MCF 10A (cell line): ENCODE measurements at regions not wholly inside any gene's neighbourhood (a gene's known extent, or its start where the extent isn't known, plus 50 kb on each side); places are given as distances from the start of the nearest gene placed in this dataset.
A peak's percentile ranks its signal among the peaks of the same experiment; 100 is the strongest.
"Not testable (repeated sequence)": the region's sequence is repeated elsewhere in the genome, so short reads cannot be mapped to it uniquely, and the experiment has no call there.

ENCODE experiments used
- BruUV-seq: library from RNA; stranded (reverse); fragments of 400-500 nt; replicated peaks from 2 replicates; lab custom pipeline; 2021; lab: Mats Ljungman, UMichigan
- CTCF ChIA-PET: fragments of 300-600 bp; sonication (Branson Sonifier 250); formaldehyde crosslinking; extraction: SDS; loops from one replicate; lab custom pipeline; 2021; ENCODE audit warnings: antibody characterized with exemption, inconsistent platforms; lab: Yijun Ruan, JAX
- POLR2A ChIA-PET: fragments of 300-600, 350-650 bp; sonication (Branson Sonifier 250); formaldehyde crosslinking; extraction: SDS; loops from one replicate; lab custom pipeline; 2020; ENCODE audit warnings: antibody characterized with exemption, inconsistent platforms; lab: Yijun Ruan, JAX
- DNase-seq: peaks from one replicate; pipeline ENCODE4 v3.0.0-alpha.2; 2018; ENCODE audit not compliant: unreplicated experiment
- H3K27ac Mint-ChIP-seq: one replicate; pipeline ENCODE4 v1.8.0; 2022; ENCODE audit warnings: mild to moderate bottlenecking, low read depth, mixed read lengths; ENCODE audit not compliant: unreplicated experiment
- H3K27me3 Mint-ChIP-seq: one replicate; pipeline ENCODE4 v1.8.0; 2022; ENCODE audit warnings: mixed read lengths; ENCODE audit not compliant: insufficient read depth, unreplicated experiment
- H3K36me3 Mint-ChIP-seq: one replicate; pipeline ENCODE4 v1.8.0; 2022; ENCODE audit warnings: mild to moderate bottlenecking, moderate library complexity, mixed read lengths; ENCODE audit not compliant: insufficient read depth, unreplicated experiment
- H3K4me1 Mint-ChIP-seq: one replicate; pipeline ENCODE4 v1.8.0; 2022; ENCODE audit warnings: mixed read lengths; ENCODE audit not compliant: insufficient read depth, unreplicated experiment
- H3K4me3 Mint-ChIP-seq: one replicate; pipeline ENCODE4 v1.8.0; 2022; ENCODE audit warnings: mild to moderate bottlenecking, moderate library complexity, mixed read lengths; ENCODE audit not compliant: unreplicated experiment
- H3K9me3 Mint-ChIP-seq: one replicate; pipeline ENCODE4 v1.8.0; 2022; ENCODE audit warnings: mixed read lengths; ENCODE audit not compliant: unreplicated experiment
- CTCF ChIP-seq: fragments of 200-600 bp; IDR thresholded peaks from one replicate; pipeline ENCODE4 v1.8.0; 2022; ENCODE audit warnings: antibody characterized with exemption, mild to moderate bottlenecking; ENCODE audit not compliant: unreplicated experiment
- intact Hi-C: fragments of 100-400 bp; cut with micrococcal nuclease; formaldehyde crosslinking; loops from 2 replicates; pipeline ENCODE4 v1.14.1; 2022

- no peak for DNase-seq
- no TSS peak for BruUV-seq
- no peak for TF ChIP-seq CTCF
- H3K4me1 Mint-ChIP-seq = no peaks in the 10 kb centered on the region
- no peaks in the 10 kb centered on the region for H3K27me3 Mint-ChIP-seq
- no peak overlapping the region for H3K27ac Mint-ChIP-seq
- H3K36me3 Mint-ChIP-seq = peaks cover 76% of the 10 kb centered on the region
- no peaks in the 10 kb centered on the region for H3K9me3 Mint-ChIP-seq
- ChIA-PET CTCF (interaction anchor here (0.6 kb wide), 1 partner anchor 13 kb away, joined by 3 read pairs; no protein-coding TSS in a partner anchor), POLR2A (no interaction called here)
- H3K4me3 Mint-ChIP-seq = no peak overlapping the region
- intact Hi-C loops = loop anchor here (10.0 kb wide), 1 partner anchor 64 kb away; no protein-coding TSS in a partner anchor
Measured at GRCh38 chr9:92208693-92209524, 84.6 kb downstream of the IARS1 start.

GRCh38 chr9:92206488-92206887, 87.0 kb downstream of the IARS1 start:
- CTCF ChIA-PET = interaction anchor here (0.6 to 3.6 kb wide), 2 partner anchors 67 to 70 kb away, joined by 3 to 28 read pairs; no protein-coding TSS in a partner anchor
- no peak overlapping the region for H3K27ac Mint-ChIP-seq
- no peak overlapping the region for H3K4me3 Mint-ChIP-seq
- DNase-seq = peak; percentile 24
- POLR2A ChIA-PET = interaction anchor here (0.6 to 0.8 kb wide), 3 partner anchors 10 to 63 kb away, joined by 3 read pairs; no protein-coding TSS in a partner anchor
- H3K27me3 Mint-ChIP-seq = no peaks in the 10 kb centered on the region
- H3K36me3 Mint-ChIP-seq = peaks cover 53% of the 10 kb centered on the region
- intact Hi-C loops = loop anchor here (10.0 kb wide), 1 partner anchor 62 kb away; no protein-coding TSS in a partner anchor
- no peaks in the 10 kb centered on the region for H3K9me3 Mint-ChIP-seq
- BruUV-seq = no TSS peak
- no peak for TF ChIP-seq CTCF
- no peaks in the 10 kb centered on the region for H3K4me1 Mint-ChIP-seq

- DNase-seq, H3K4me3 Mint-ChIP-seq, H3K9me3 Mint-ChIP-seq, H3K27me3 Mint-ChIP-seq, BruUV-seq, H3K4me1 Mint-ChIP-seq, H3K27ac Mint-ChIP-seq: not testable (repeated sequence)
- ChIA-PET POLR2A (interaction anchor here (0.8 kb wide), 1 partner anchor 9 kb away, joined by 3 read pairs; no protein-coding TSS in a partner anchor), CTCF (interaction anchor here (0.6 to 3.6 kb wide), 4 partner anchors 11 to 98 kb away, joined by 3 to 28 read pairs (median 6); no protein-coding TSS in a partner anchor)
- intact Hi-C loops = loop anchor here (10.0 kb wide), 1 partner anchor 59 kb away; no protein-coding TSS in a partner anchor
- peaks cover 27% of the 10 kb centered on the region for H3K36me3 Mint-ChIP-seq
Measured at GRCh38 chr9:92203887-92204286, 88.7 kb upstream of the SPTLC1 start.

GRCh38 chr9:92198237-92198636, 83.0 kb upstream of the SPTLC1 start:
- intact Hi-C loops, BruUV-seq, POLR2A ChIA-PET, H3K4me3 Mint-ChIP-seq, H3K27ac Mint-ChIP-seq, H3K4me1 Mint-ChIP-seq, CTCF ChIA-PET, DNase-seq, H3K36me3 Mint-ChIP-seq, H3K27me3 Mint-ChIP-seq: not testable (repeated sequence)
- H3K9me3 Mint-ChIP-seq = peaks cover 15% of the 10 kb centered on the region

DNA sequence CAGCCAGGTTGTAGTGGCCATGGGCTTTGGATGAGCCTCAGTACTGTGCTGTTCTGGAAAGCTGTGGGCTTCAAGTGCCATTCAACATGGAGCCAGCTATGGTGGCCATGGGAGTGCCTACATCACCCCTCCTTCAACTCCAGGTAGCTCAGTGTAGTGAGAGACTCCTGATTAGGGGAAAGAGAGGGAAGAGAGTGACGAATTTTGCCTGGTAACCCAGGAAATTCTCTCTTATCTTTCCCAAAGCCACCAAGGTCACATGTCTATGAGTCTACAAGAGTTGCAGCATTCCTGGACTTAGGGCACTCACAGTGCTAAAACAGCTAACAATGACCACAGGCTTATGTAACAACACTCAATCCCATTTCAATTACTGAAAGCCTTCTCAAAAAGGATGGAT, 81.7 kb upstream of the SPTLC1 start:
- Mint-ChIP-seq H3K36me3 (no peaks in the 10 kb centered on the region), H3K27ac (no peak overlapping the region), H3K27me3 (no peaks in the 10 kb centered on the region), H3K9me3 (peaks cover 15% of the 10 kb centered on the region), H3K4me1 (peaks cover 3% of the 10 kb centered on the region), H3K4me3 (no peak overlapping the region)
- intact Hi-C loops = no loop called here
- CTCF ChIA-PET = interaction anchor here (0.5 to 1.2 kb wide), 2 partner anchors 34 to 57 kb away, joined by 3 to 5 read pairs; no protein-coding TSS in a partner anchor
- no peak for TF ChIP-seq CTCF
- POLR2A ChIA-PET = interaction anchor here (0.6 kb wide), 1 partner anchor 9 kb away, joined by 3 read pairs; no protein-coding TSS in a partner anchor
- BruUV-seq = no TSS peak
- no peak for DNase-seq
